ENCODE measurements at regions not wholly inside any gene's neighbourhood (a gene's known extent, or its start where the extent isn't known, plus 50 kb on each side); places are given as distances from the start of the nearest gene placed in this dataset.

GRCh38 chr9:18253950-18254349, 220.0 kb upstream of the ADAMTSL1 start:
- Mint-ChIP-seq H3K27ac (no peak overlapping the region), H3K36me3 (no peaks in the 10 kb centered on the region), H3K9me3 (no peaks in the 10 kb centered on the region), H3K4me1 (peaks cover 0 to 8% (median 4%) of the 10 kb centered on the region in 3 donors), H3K27me3 (peaks cover 2 to 13% of the 10 kb centered on the region in 2 donors), H3K4me3 (no peak overlapping the region)
- Histone ChIP-seq H3K4me1 (ENCODE audit: insufficient read depth, low read length) (no peaks in the 10 kb centered on the region), H3K36me3 (ENCODE audit: insufficient read depth, low read length) (no peaks in the 10 kb centered on the region), H3K27me3 (ENCODE audit: insufficient read depth, low read length, poor library complexity, severe bottlenecking) (peaks cover 4% of the 10 kb centered on the region), H3K27ac (ENCODE audit: low read depth, low read length) (no peak overlapping the region), H3K4me3 (ENCODE audit: low read length) (no peak overlapping the region), H3K9me3 (ENCODE audit: low read length) (no peaks in the 10 kb centered on the region)
- no peak for DNase-seq
- CTCF ChIA-PET: interaction anchor here (1.0 to 3.1 kb wide), 5 partner anchors 77 to 1211 kb away, joined by 3 to 20 read pairs (median 10); no protein-coding TSS in a partner anchor
- POLR2A ChIA-PET: no interaction called here

- Histone ChIP-seq H3K4me3 (ENCODE audit: low read length) (no peak overlapping the region), H3K27me3 (ENCODE audit: insufficient read depth, low read length, poor library complexity, severe bottlenecking) (peaks cover 3% of the 10 kb centered on the region), H3K36me3 (ENCODE audit: insufficient read depth, low read length) (no peaks in the 10 kb centered on the region), H3K9me3 (ENCODE audit: low read length) (no peaks in the 10 kb centered on the region), H3K27ac (ENCODE audit: low read depth, low read length) (no peak overlapping the region), H3K4me1 (ENCODE audit: insufficient read depth, low read length) (no peaks in the 10 kb centered on the region)
- Mint-ChIP-seq H3K27me3 (peaks cover 2 to 13% of the 10 kb centered on the region in 2 donors), H3K4me3 (no peak overlapping the region), H3K27ac (peak overlapping the region in 1 of 8 donors; percentile 31), H3K9me3 (no peaks in the 10 kb centered on the region), H3K4me1 (peaks cover 0 to 8% (median 4%) of the 10 kb centered on the region in 3 donors), H3K36me3 (no peaks in the 10 kb centered on the region)
- DNase-seq: peak; percentile 45 to 69 (median 58)
- CTCF ChIA-PET: interaction anchor here (0.7 to 3.1 kb wide), 8 partner anchors 11 to 1209 kb away, joined by 3 to 20 read pairs (median 9); no protein-coding TSS in a partner anchor
- POLR2A ChIA-PET: interaction anchor here (0.7 kb wide), 1 partner anchor 796 kb away, joined by 3 read pairs; no protein-coding TSS in a partner anchor
These were observed 218.8 kb upstream of the ADAMTSL1 start for GRCh38 chr9:18255158-18255629.

- Histone ChIP-seq H3K4me1 (ENCODE audit: insufficient read depth, low read length) (no peaks in the 10 kb centered on the region), H3K36me3 (ENCODE audit: insufficient read depth, low read length) (no peaks in the 10 kb centered on the region), H3K27ac (ENCODE audit: low read depth, low read length) (no peak overlapping the region), H3K4me3 (ENCODE audit: low read length) (no peak overlapping the region), H3K27me3 (ENCODE audit: insufficient read depth, low read length, poor library complexity, severe bottlenecking) (no peaks in the 10 kb centered on the region), H3K9me3 (ENCODE audit: low read length) (no peaks in the 10 kb centered on the region)
- no peaks in the 10 kb centered on the region for H3K36me3 Mint-ChIP-seq
- no peak overlapping the region for H3K4me3 Mint-ChIP-seq
- H3K27me3 Mint-ChIP-seq: peaks cover 2 to 13% of the 10 kb centered on the region in 2 donors
- no peaks in the 10 kb centered on the region for H3K9me3 Mint-ChIP-seq
- no peak for DNase-seq
- peaks cover 0 to 8% (median 4%) of the 10 kb centered on the region in 3 donors for H3K4me1 Mint-ChIP-seq
- CTCF ChIA-PET: interaction anchor here (1.0 to 3.1 kb wide), 6 partner anchors 10 to 1209 kb away, joined by 4 to 20 read pairs (median 10); no protein-coding TSS in a partner anchor
- H3K27ac Mint-ChIP-seq: no peak overlapping the region
- POLR2A ChIA-PET: no interaction called here
These were observed 218.2 kb upstream of the ADAMTSL1 start for GRCh38 chr9:18255747-18256146.

- Histone ChIP-seq H3K36me3 (ENCODE audit: insufficient read depth, low read length) (no peaks in the 10 kb centered on the region), H3K4me1 (ENCODE audit: insufficient read depth, low read length) (no peaks in the 10 kb centered on the region), H3K4me3 (ENCODE audit: low read length) (no peak overlapping the region), H3K9me3 (ENCODE audit: low read length) (no peaks in the 10 kb centered on the region), H3K27ac (ENCODE audit: low read depth, low read length) (no peak overlapping the region), H3K27me3 (ENCODE audit: insufficient read depth, low read length, poor library complexity, severe bottlenecking) (no peaks in the 10 kb centered on the region)
- Mint-ChIP-seq H3K9me3 (no peaks in the 10 kb centered on the region), H3K4me3 (no peak overlapping the region), H3K4me1 (peaks cover 0 to 8% (median 4%) of the 10 kb centered on the region in 3 donors), H3K27me3 (peaks cover 2 to 13% of the 10 kb centered on the region in 2 donors), H3K36me3 (no peaks in the 10 kb centered on the region), H3K27ac (no peak overlapping the region)
- ChIA-PET POLR2A (no interaction called here), CTCF (interaction anchor here (2.4 to 3.1 kb wide), 2 partner anchors 9 to 1201 kb away, joined by 20 read pairs; no protein-coding TSS in a partner anchor)
- no peak for DNase-seq
These were observed 217.4 kb upstream of the ADAMTSL1 start for GRCh38 chr9:18256568-18256967.

- ChIA-PET POLR2A (no interaction called here), CTCF (no interaction called here)
- Mint-ChIP-seq H3K27me3 (peaks cover 4 to 12% of the 10 kb centered on the region in 2 donors), H3K4me3 (no peak overlapping the region), H3K4me1 (peaks cover 0 to 5% (median 3%) of the 10 kb centered on the region in 3 donors), H3K9me3 (no peaks in the 10 kb centered on the region), H3K27ac (no peak overlapping the region), H3K36me3 (no peaks in the 10 kb centered on the region)
- Histone ChIP-seq H3K4me3 (ENCODE audit: low read length) (no peak overlapping the region), H3K4me1 (ENCODE audit: insufficient read depth, low read length) (no peaks in the 10 kb centered on the region), H3K36me3 (ENCODE audit: insufficient read depth, low read length) (no peaks in the 10 kb centered on the region), H3K27me3 (ENCODE audit: insufficient read depth, low read length, poor library complexity, severe bottlenecking) (no peaks in the 10 kb centered on the region), H3K9me3 (ENCODE audit: low read length) (no peaks in the 10 kb centered on the region), H3K27ac (ENCODE audit: low read depth, low read length) (no peak overlapping the region)
- no peak for DNase-seq
These were observed 213.4 kb upstream of the ADAMTSL1 start for GRCh38 chr9:18260521-18260920.

- no peak for DNase-seq
These were observed 212.8 kb upstream of the ADAMTSL1 start for GRCh38 chr9:18261181-18261580.

GRCh38 chr9:18263377-18263776, 210.6 kb upstream of the ADAMTSL1 start:
- H3K36me3 ChIP-seq (ENCODE audit: insufficient read depth, low read length): no peaks in the 10 kb centered on the region
- DNase-seq: no peak
- no peak overlapping the region for H3K27ac ChIP-seq (ENCODE audit: low read depth, low read length)
- H3K4me1 ChIP-seq (ENCODE audit: insufficient read depth, low read length): no peaks in the 10 kb centered on the region
- POLR2A ChIA-PET: no interaction called here
- H3K4me3 Mint-ChIP-seq: no peak overlapping the region
- no peaks in the 10 kb centered on the region for H3K27me3 ChIP-seq (ENCODE audit: insufficient read depth, low read length, poor library complexity, severe bottlenecking)
- no peaks in the 10 kb centered on the region for H3K9me3 Mint-ChIP-seq
- no peaks in the 10 kb centered on the region for H3K4me1 Mint-ChIP-seq
- peaks cover 0 to 2% of the 10 kb centered on the region in 2 donors for H3K27me3 Mint-ChIP-seq
- no peaks in the 10 kb centered on the region for H3K9me3 ChIP-seq (ENCODE audit: low read length)
- no peaks in the 10 kb centered on the region for H3K36me3 Mint-ChIP-seq
- CTCF ChIA-PET: no interaction called here
- no peak overlapping the region for H3K4me3 ChIP-seq (ENCODE audit: low read length)
- H3K27ac Mint-ChIP-seq: peak overlapping the region in 1 of 8 donors; percentile 7

More at GRCh38 chr9:18261181-18261580, 212.8 kb upstream of the ADAMTSL1 start:
- Mint-ChIP-seq H3K27me3 (peaks cover 4 to 5% of the 10 kb centered on the region in 2 donors), H3K36me3 (no peaks in the 10 kb centered on the region), H3K9me3 (no peaks in the 10 kb centered on the region), H3K4me3 (no peak overlapping the region), H3K27ac (no peak overlapping the region), H3K4me1 (no peaks in the 10 kb centered on the region)
- CTCF ChIA-PET: no interaction called here
- POLR2A ChIA-PET: no interaction called here
- Histone ChIP-seq H3K4me3 (ENCODE audit: low read length) (no peak overlapping the region), H3K36me3 (ENCODE audit: insufficient read depth, low read length) (no peaks in the 10 kb centered on the region), H3K4me1 (ENCODE audit: insufficient read depth, low read length) (no peaks in the 10 kb centered on the region), H3K27me3 (ENCODE audit: insufficient read depth, low read length, poor library complexity, severe bottlenecking) (no peaks in the 10 kb centered on the region), H3K9me3 (ENCODE audit: low read length) (no peaks in the 10 kb centered on the region), H3K27ac (ENCODE audit: low read depth, low read length) (no peak overlapping the region)

- peaks cover 0 to 8% (median 5%) of the 10 kb centered on the region in 5 donors for H3K9me3 Mint-ChIP-seq
- Histone ChIP-seq H3K36me3 (ENCODE audit: insufficient read depth, low read length) (no peaks in the 10 kb centered on the region), H3K9me3 (ENCODE audit: low read length) (no peaks in the 10 kb centered on the region), H3K27me3 (ENCODE audit: insufficient read depth, low read length, poor library complexity, severe bottlenecking) (no peaks in the 10 kb centered on the region), H3K27ac (ENCODE audit: low read depth, low read length) (no peak overlapping the region), H3K4me1 (ENCODE audit: insufficient read depth, low read length) (no peaks in the 10 kb centered on the region), H3K4me3 (ENCODE audit: low read length) (no peak overlapping the region)
- H3K4me1 Mint-ChIP-seq: no peaks in the 10 kb centered on the region
- H3K27me3 Mint-ChIP-seq: no peaks in the 10 kb centered on the region
- ChIA-PET POLR2A (no interaction called here), CTCF (no interaction called here)
- H3K27ac Mint-ChIP-seq: no peak overlapping the region
- DNase-seq: no peak
- no peak overlapping the region for H3K4me3 Mint-ChIP-seq
- no peaks in the 10 kb centered on the region for H3K36me3 Mint-ChIP-seq
These were observed 205.6 kb upstream of the ADAMTSL1 start for GRCh38 chr9:18268381-18268780.
